ENCODE measurements at regions not wholly inside any gene's neighbourhood (a gene's known extent, or its start where the extent isn't known, plus 50 kb on each side); places are given as distances from the start of the nearest gene placed in this dataset.
"Not testable (repeated sequence)": the region's sequence is repeated elsewhere in the genome, so short reads cannot be mapped to it uniquely, and the experiment has no call there.

GRCh38 chr7:113751547-113751946 is 167.3 kb downstream of the PPP1R3A start:
- WGBS, 2 donors = 82 to 84% methylated on average over 1 of the region's 1 CpG
- intact Hi-C loops (cut with DNase I) = no loop called here
- no peak for TF ChIP-seq CTCF (IDR thresholded peaks at IDR 0.05)
- H3K4me3 ChIP-seq = no peak overlapping the region
- no peaks in the 10 kb centered on the region for H3K36me3 ChIP-seq
- H3K9me3 ChIP-seq = no peaks in the 10 kb centered on the region
- no peaks in the 10 kb centered on the region for H3K27me3 ChIP-seq
- H3K4me1 ChIP-seq = no peaks in the 10 kb centered on the region
- H3K27ac ChIP-seq = no peak overlapping the region
- no peak for DNase-seq

DNA sequence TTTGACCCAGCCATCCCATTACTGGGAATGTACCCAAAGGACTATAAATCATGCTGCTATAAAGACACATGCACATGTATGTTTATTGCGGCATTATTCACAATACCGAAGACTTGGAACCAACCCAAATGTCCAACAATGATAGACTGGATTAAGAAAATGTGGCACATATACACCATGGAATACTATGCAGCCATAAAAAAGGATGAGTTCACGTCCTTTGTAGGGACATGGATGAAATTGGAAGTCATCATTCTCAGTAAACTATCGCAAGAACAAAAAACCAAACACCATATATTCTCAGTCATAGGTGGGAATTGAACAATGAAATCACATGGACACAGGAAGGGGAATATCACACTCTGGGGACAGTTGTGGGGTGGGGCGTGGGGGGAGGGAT is 170.4 kb downstream of the PPP1R3A start:
- intact Hi-C loops (cut with DNase I); H3K9me3 ChIP-seq; H3K27ac ChIP-seq; DNase-seq; H3K4me1 ChIP-seq; H3K27me3 ChIP-seq; H3K4me3 ChIP-seq; H3K36me3 ChIP-seq: not testable (repeated sequence)
- WGBS, 2 donors = 81 to 87% methylated on average over 4 to 5 of the region's 5 CpGs

DNA sequence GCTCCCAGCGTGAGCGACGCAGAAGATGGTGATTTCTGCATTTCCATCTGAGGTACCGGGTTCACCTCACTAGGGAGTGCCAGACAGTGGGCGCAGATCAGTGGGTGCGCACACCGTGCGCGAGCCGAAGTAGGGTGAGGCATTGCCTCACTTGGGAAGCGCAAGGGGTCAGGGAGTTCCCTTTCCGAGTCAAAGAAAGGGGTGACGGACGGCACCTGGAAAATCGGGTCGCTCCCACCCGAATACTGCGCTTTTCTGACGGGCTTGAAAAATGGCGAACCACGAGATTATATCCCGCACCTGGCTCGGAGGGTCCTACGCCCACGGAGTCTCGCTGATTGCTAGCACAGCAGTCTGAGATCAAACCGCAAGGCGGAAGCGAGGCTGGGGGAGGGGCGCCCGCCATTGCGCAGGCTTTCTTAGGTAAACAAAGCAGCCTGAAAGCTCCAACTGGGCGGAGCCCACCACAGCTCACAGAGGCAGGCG is 175.8 kb downstream of the PPP1R3A start:
- H3K4me3 ChIP-seq; H3K9me3 ChIP-seq; H3K36me3 ChIP-seq; intact Hi-C loops (cut with DNase I); DNase-seq; H3K27me3 ChIP-seq; H3K27ac ChIP-seq; H3K4me1 ChIP-seq: not testable (repeated sequence)
- WGBS, 2 donors = 92 to 93% methylated on average over 33 of the region's 34 CpGs

DNA sequence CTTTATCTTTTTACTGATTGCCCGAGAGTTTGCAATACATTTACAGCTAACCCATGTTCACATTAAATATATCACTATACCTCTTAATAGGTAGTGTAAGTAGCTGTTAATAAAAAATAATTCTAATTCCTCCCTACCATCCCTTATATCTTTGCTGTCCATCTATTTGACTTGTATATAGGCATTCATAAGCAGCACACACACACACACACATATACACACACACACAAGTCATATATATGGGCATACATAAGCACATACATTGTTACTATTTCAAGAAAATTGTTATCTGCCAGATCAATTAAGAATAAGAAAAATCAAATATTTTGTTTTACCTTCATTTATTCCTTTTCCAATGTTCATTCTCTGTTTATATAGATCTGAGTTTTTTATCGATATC is 176.4 kb downstream of the PPP1R3A start:
- intact Hi-C loops (cut with DNase I) = no loop called here
- Histone ChIP-seq H3K9me3 (no peaks in the 10 kb centered on the region), H3K4me3 (no peak overlapping the region), H3K4me1 (no peaks in the 10 kb centered on the region), H3K36me3 (no peaks in the 10 kb centered on the region), H3K27ac (no peak overlapping the region), H3K27me3 (no peaks in the 10 kb centered on the region)
- DNase-seq = no peak
- TF ChIP-seq POLR2AphosphoS5 (IDR thresholded peaks at IDR 0.05) (no peak), POLR2A (IDR thresholded peaks at IDR 0.05) (no peak), CTCF (IDR thresholded peaks at IDR 0.05) (no peak), EP300 (IDR thresholded peaks at IDR 0.05) (no peak)
- 94% methylated on average over 2 of the region's 2 CpGs for WGBS, 2 donors

- Histone ChIP-seq H3K27ac (peak overlapping the region in 1 of 4 donors; percentile 30), H3K36me3 (no peaks in the 10 kb centered on the region), H3K4me1 (peaks cover 0 to 14% (median 2%) of the 10 kb centered on the region in 4 donors), H3K27me3 (no peaks in the 10 kb centered on the region), H3K9me3 (no peaks in the 10 kb centered on the region), H3K4me3 (no peak overlapping the region)
- 69% methylated on average over 3 of the region's 3 CpGs for WGBS, 2 donors
- no peak for DNase-seq
- no peak for TF ChIP-seq POLR2AphosphoS5 (IDR thresholded peaks at IDR 0.05)
- no peak for TF ChIP-seq CTCF (IDR thresholded peaks at IDR 0.05)
- TF ChIP-seq EP300 (IDR thresholded peaks at IDR 0.05) = no peak
- no peak for TF ChIP-seq POLR2A (IDR thresholded peaks at IDR 0.05)
- intact Hi-C loops (cut with DNase I) = no loop called here
These were observed 187.2 kb downstream of the PPP1R3A start for GRCh38 chr7:113731571-113731970.

DNA sequence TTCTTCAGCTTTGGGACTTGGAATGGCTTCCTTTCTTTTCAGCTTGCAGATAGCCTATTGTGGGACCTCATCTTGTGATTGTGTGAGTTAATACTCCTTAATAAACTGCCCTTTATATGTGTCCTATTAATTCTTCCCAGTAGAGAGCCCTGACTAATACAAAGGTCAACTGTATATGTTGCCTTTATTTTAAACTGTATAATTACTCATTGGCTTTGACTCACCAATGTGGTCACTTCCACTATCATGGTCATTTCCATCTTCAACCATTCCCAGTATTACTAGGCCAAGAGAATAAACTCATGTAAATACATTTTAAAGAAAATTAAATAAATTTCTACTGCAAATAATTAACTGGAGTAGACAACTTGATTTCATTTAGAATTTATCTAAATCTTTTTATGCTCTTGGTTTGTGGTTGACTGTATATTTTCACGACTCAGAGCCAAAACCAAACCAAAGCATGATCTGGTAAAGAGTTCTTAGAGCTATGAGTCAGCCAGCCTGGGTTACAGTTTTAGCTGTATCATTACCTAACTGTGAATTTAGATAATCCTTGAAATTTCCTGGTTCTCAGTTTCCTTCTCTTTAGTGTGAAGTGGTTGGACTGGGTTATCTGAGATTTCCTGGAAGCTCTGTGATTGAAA is 188.4 kb downstream of the PPP1R3A start:
- DNase-seq = no peak
- intact Hi-C loops (cut with DNase I) = no loop called here
- 12 to 47% methylated on average over 1 of the region's 1 CpG for WGBS, 2 donors
- Histone ChIP-seq H3K36me3 (no peaks in the 10 kb centered on the region), H3K27ac (peak overlapping the region in 1 of 4 donors; percentile 24), H3K4me1 (peaks cover 0 to 14% (median 2%) of the 10 kb centered on the region in 4 donors), H3K9me3 (no peaks in the 10 kb centered on the region), H3K27me3 (no peaks in the 10 kb centered on the region), H3K4me3 (no peak overlapping the region)
- TF ChIP-seq CTCF (IDR thresholded peaks at IDR 0.05) = no peak
- TF ChIP-seq POLR2AphosphoS5 (IDR thresholded peaks at IDR 0.05) = no peak
- no peak for TF ChIP-seq POLR2A (IDR thresholded peaks at IDR 0.05)
- no peak for TF ChIP-seq EP300 (IDR thresholded peaks at IDR 0.05)
